ENCODE measurements at regions not wholly inside any gene's neighbourhood (a gene's known extent, or its start where the extent isn't known, plus 50 kb on each side); places are given as distances from the start of the nearest gene placed in this dataset.

GRCh38 chr5:19301271-19301670, 686.7 kb downstream of the CDH18 start:
- no peak overlapping the region for H3K4ac ChIP-seq (ENCODE audit: low read depth, low read length)
- TF ChIP-seq CTCF (conservative IDR thresholded peaks at IDR 0.05): no peak
- no peak for DNase-seq
- H4K91ac ChIP-seq (ENCODE audit: insufficient read length, low read depth, low read length): no peak overlapping the region
- no peak overlapping the region for H2AK5ac ChIP-seq (ENCODE audit: insufficient read length, low read length)
- no peaks in the 10 kb centered on the region for H3K79me2 ChIP-seq (ENCODE audit: insufficient read depth, low read length)
- peaks cover 0 to 3% (median 2%) of the 10 kb centered on the region in 3 experiments; a peak in 3 of 7 replicates for H3K36me3 Mint-ChIP-seq (ENCODE audit: insufficient read depth in 1 of 3, low read depth in 3 of 3)
- no peaks in the 10 kb centered on the region; a peak in 1 of 5 replicates for H3K9me3 Mint-ChIP-seq
- H3K14ac ChIP-seq (ENCODE audit: insufficient read depth, low read length): no peak overlapping the region
- no peak overlapping the region for H2BK120ac ChIP-seq (ENCODE audit: low read depth, low read length, poor library complexity, severe bottlenecking)
- no peak overlapping the region for H2AFZ ChIP-seq (ENCODE audit: low read length)
- H3K79me1 ChIP-seq (ENCODE audit: insufficient read depth, low read depth, low read length, poor library complexity, severe bottlenecking): no peaks in the 10 kb centered on the region
- H3K27ac Mint-ChIP-seq: no peak overlapping the region
- H4K5ac ChIP-seq (ENCODE audit: insufficient read length, low read depth, low read length): no peak overlapping the region
- no peak overlapping the region for H3K18ac ChIP-seq (ENCODE audit: insufficient read length, low read depth, low read length)
- H2BK12ac ChIP-seq (ENCODE audit: insufficient read length, low read depth, low read length): no peak overlapping the region
- H3K23ac ChIP-seq (ENCODE audit: insufficient read length, low read depth, low read length): no peak overlapping the region
- H3K27me3 Mint-ChIP-seq (ENCODE audit: low read depth): no peaks in the 10 kb centered on the region
- no peaks in the 10 kb centered on the region for H3K23me2 ChIP-seq (ENCODE audit: insufficient read length, low read depth, low read length, poor library complexity, severe bottlenecking)
- no peak overlapping the region for H3K27ac ChIP-seq (ENCODE audit: insufficient read length, low read depth, low read length)
- no CpG with 5 or more reads among the region's 1 CpG for WGBS (ENCODE audit: extremely low coverage, insufficient read length, low lambda C conversion rate)
- no peaks in the 10 kb centered on the region for H3K4me1 ChIP-seq (ENCODE audit: insufficient read depth, low read length)
- no peak overlapping the region for H4K8ac ChIP-seq (replicated peaks; ENCODE audit: insufficient read length, low read depth, low read length)
- no peaks in the 10 kb centered on the region for H3K4me1 Mint-ChIP-seq
- no peaks in the 10 kb centered on the region for H3K27me3 ChIP-seq (ENCODE audit: insufficient read depth, low read length)
- H3K4me3 Mint-ChIP-seq: no peak overlapping the region
- no peak overlapping the region for H2BK20ac ChIP-seq (ENCODE audit: low read depth, low read length, poor library complexity, severe bottlenecking)
- no peak overlapping the region for H3K4me2 ChIP-seq (ENCODE audit: insufficient read depth, insufficient read length, low read length)
- H2BK5ac ChIP-seq (ENCODE audit: insufficient read length, low read length): no peak overlapping the region
- H3K9ac ChIP-seq (ENCODE audit: extremely low read depth, insufficient read length, low read length): no peak overlapping the region
- no peak overlapping the region for H3K56ac ChIP-seq (ENCODE audit: insufficient read length, low read depth, low read length)
- H2BK15ac ChIP-seq (ENCODE audit: low read depth, low read length): no peak overlapping the region
- no peak overlapping the region for H3T11ph ChIP-seq (ENCODE audit: low read length)
- no peaks in the 10 kb centered on the region for H3K9me3 ChIP-seq (ENCODE audit: control insufficient read depth, low read depth, low read length)
- no peaks in the 10 kb centered on the region for H4K20me1 ChIP-seq (ENCODE audit: control insufficient read depth, insufficient read depth, insufficient read length)

Measured in H9 (cell line).